Keratinocyte (primary cell): ENCODE measurements at regions not wholly inside any gene's neighbourhood (a gene's known extent, or its start where the extent isn't known, plus 50 kb on each side); places are given as distances from the start of the nearest gene placed in this dataset.

Experiments
- DNase-seq: peaks from one replicate; pipeline ENCODE4 v3.0.0-alpha.2; 2011; ENCODE audit warnings: low read depth, missing footprints, low spot score
- FAIRE-seq: peaks from 2 replicates; lab custom pipeline; 2011; peaks lifted over from hg19 to GRCh38; lab: Jason Lieb, UNC
- H2AFZ ChIP-seq: 2 replicates; pipeline ENCODE4 v1.6.0; 2012; ENCODE audit warnings: low read length, control low read depth, inconsistent platforms; ENCODE audit not compliant: control insufficient read depth
- H3K27ac ChIP-seq: 2 replicates; pipeline ENCODE4 v1.5.1; 2011; ENCODE audit warnings: low read length; ENCODE audit not compliant: control insufficient read depth, insufficient read depth
- H3K27me3 ChIP-seq: 3 replicates; pipeline ENCODE4 v1.6.0; 2011; ENCODE audit warnings: low read length; ENCODE audit not compliant: control insufficient read depth, insufficient read depth; ENCODE audit errors: extremely low read depth
- H3K36me3 ChIP-seq, 2 experiments: 2 replicates in 1 of 2; 3 replicates in 1 of 2; pipeline ENCODE4 v1.5.1; 2011; ENCODE audit warnings: low read length in 2 of 2, mild to moderate bottlenecking in 1 of 2; ENCODE audit not compliant: control insufficient read depth in 2 of 2, insufficient read depth in 2 of 2; ENCODE audit errors: extremely low read depth in 1 of 2
- H3K4me1 ChIP-seq: 3 replicates; pipeline ENCODE4 v1.5.1; 2011; ENCODE audit warnings: low read length; ENCODE audit not compliant: control insufficient read depth, insufficient read depth; ENCODE audit errors: extremely low read depth
- H3K4me2 ChIP-seq: 3 replicates; pipeline ENCODE4 v1.6.0; 2011; ENCODE audit warnings: low read depth, low read length; ENCODE audit not compliant: control insufficient read depth, insufficient read depth; ENCODE audit errors: extremely low read depth
- H3K4me3 ChIP-seq, 3 experiments: fragments of 200-600 bp in 1 of 3; sonication (generic) in 1 of 3; 2 replicates in 2 of 3; 3 replicates in 1 of 3; pipeline ENCODE4 v1.5.1; 2011 to 2016; ENCODE audit warnings: low read length in 3 of 3, mild to moderate bottlenecking in 3 of 3, control low read depth in 2 of 3, inconsistent platforms in 1 of 3, low read depth in 1 of 3, mixed read lengths in 1 of 3, mixed run types in 1 of 3, moderate library complexity in 1 of 3; ENCODE audit not compliant: control insufficient read depth in 2 of 3, insufficient read depth in 2 of 3; ENCODE audit errors: extremely low read depth in 1 of 3
- H3K79me2 ChIP-seq: 2 replicates; pipeline ENCODE4 v1.6.0; 2012; ENCODE audit warnings: low read length; ENCODE audit not compliant: control insufficient read depth, insufficient read depth
- H3K9ac ChIP-seq: 3 replicates; pipeline ENCODE4 v1.6.0; 2011; ENCODE audit warnings: low read length; ENCODE audit not compliant: control insufficient read depth, insufficient read depth; ENCODE audit errors: extremely low read depth
- H3K9me1 ChIP-seq: 3 replicates; pipeline ENCODE4 v1.6.0; 2011; ENCODE audit warnings: low read length; ENCODE audit not compliant: control insufficient read depth, insufficient read depth; ENCODE audit errors: extremely low read depth
- H3K9me3 ChIP-seq: 2 replicates; pipeline ENCODE4 v1.5.1; 2012; ENCODE audit warnings: low read depth, low read length; ENCODE audit not compliant: control insufficient read depth
- H4K20me1 ChIP-seq: 3 replicates; pipeline ENCODE4 v1.6.0; 2011; ENCODE audit warnings: low read length; ENCODE audit not compliant: control insufficient read depth, insufficient read depth; ENCODE audit errors: extremely low read depth
- EZH2 ChIP-seq: IDR thresholded peaks from one replicate; pipeline ENCODE4 v1.6.1; 2012; ENCODE audit warnings: inconsistent platforms, mild to moderate bottlenecking, low read length, moderate library complexity
- dilution Hi-C: fragments of 300-500 bp; cut with MboI; formaldehyde crosslinking; loops from one replicate; pipeline ENCODE4 v1.7.0; 2020; ENCODE audit warnings: low sequenced_read_pairs; ENCODE audit not compliant: extremely low pct_ligation_motif_present
- TF ChIP-seq, protein P1 (sequence below), 3 experiments: IDR thresholded peaks in 1 of 3; conservative IDR thresholded peaks in 1 of 3; optimal IDR thresholded peaks in 1 of 3; 2 replicates in 2 of 3; 3 replicates in 1 of 3; pipeline versions ENCODE3 to v1.5.1; 2011; ENCODE audit warnings: low read length in 3 of 3, mild to moderate bottlenecking in 3 of 3, moderate library complexity in 2 of 3, control low read depth in 1 of 3, inconsistent platforms in 1 of 3; ENCODE audit not compliant: insufficient read depth in 2 of 3; ENCODE audit errors: extremely low read depth in 1 of 3

GRCh38 chr6:66326228-66326627, 619.2 kb upstream of the EYS start:
- H3K27ac ChIP-seq: no peak overlapping the region
- no peaks in the 10 kb centered on the region for H3K4me1 ChIP-seq
- H3K9me1 ChIP-seq: no peaks in the 10 kb centered on the region
- no peak for TF ChIP-seq EZH2
- TF ChIP-seq, protein P1, sequence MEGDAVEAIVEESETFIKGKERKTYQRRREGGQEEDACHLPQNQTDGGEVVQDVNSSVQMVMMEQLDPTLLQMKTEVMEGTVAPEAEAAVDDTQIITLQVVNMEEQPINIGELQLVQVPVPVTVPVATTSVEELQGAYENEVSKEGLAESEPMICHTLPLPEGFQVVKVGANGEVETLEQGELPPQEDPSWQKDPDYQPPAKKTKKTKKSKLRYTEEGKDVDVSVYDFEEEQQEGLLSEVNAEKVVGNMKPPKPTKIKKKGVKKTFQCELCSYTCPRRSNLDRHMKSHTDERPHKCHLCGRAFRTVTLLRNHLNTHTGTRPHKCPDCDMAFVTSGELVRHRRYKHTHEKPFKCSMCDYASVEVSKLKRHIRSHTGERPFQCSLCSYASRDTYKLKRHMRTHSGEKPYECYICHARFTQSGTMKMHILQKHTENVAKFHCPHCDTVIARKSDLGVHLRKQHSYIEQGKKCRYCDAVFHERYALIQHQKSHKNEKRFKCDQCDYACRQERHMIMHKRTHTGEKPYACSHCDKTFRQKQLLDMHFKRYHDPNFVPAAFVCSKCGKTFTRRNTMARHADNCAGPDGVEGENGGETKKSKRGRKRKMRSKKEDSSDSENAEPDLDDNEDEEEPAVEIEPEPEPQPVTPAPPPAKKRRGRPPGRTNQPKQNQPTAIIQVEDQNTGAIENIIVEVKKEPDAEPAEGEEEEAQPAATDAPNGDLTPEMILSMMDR (optimal IDR thresholded peaks at IDR 0.05 in 1 of 3, IDR thresholded peaks at IDR 0.05 in 1 of 3, conservative IDR thresholded peaks at IDR 0.05 in 1 of 3; ENCODE audit: extremely low read depth in 1 of 3, insufficient read depth in 2 of 3, low read length in 3 of 3): no peak
- H3K4me2 ChIP-seq: no peak overlapping the region
- H3K27me3 ChIP-seq: no peaks in the 10 kb centered on the region
- no peaks in the 10 kb centered on the region for H4K20me1 ChIP-seq
- no peaks in the 10 kb centered on the region for H3K36me3 ChIP-seq
- DNase-seq (no peak), FAIRE-seq (no peak)
- H2AFZ ChIP-seq: no peak overlapping the region
- H3K79me2 ChIP-seq: no peaks in the 10 kb centered on the region
- peaks cover 4% of the 10 kb centered on the region for H3K9me3 ChIP-seq
- H3K4me3 ChIP-seq: no peak overlapping the region
- dilution Hi-C loops: no loop called here
- no peak overlapping the region for H3K9ac ChIP-seq

GRCh38 chr6:66321017-66321416, 614.0 kb upstream of the EYS start:
- Histone ChIP-seq H4K20me1 (no peaks in the 10 kb centered on the region), H3K9ac (no peak overlapping the region), H3K4me1 (no peaks in the 10 kb centered on the region), H3K79me2 (no peaks in the 10 kb centered on the region), H3K4me2 (no peak overlapping the region), H3K27me3 (no peaks in the 10 kb centered on the region), H3K4me3 (no peak overlapping the region), H3K9me1 (no peaks in the 10 kb centered on the region), H2AFZ (no peak overlapping the region), H3K36me3 (no peaks in the 10 kb centered on the region), H3K27ac (no peak overlapping the region), H3K9me3 (no peaks in the 10 kb centered on the region)
- no peak for TF ChIP-seq EZH2
- TF ChIP-seq, protein P1 (optimal IDR thresholded peaks at IDR 0.05 in 1 of 3, IDR thresholded peaks at IDR 0.05 in 1 of 3, conservative IDR thresholded peaks at IDR 0.05 in 1 of 3; ENCODE audit: extremely low read depth in 1 of 3, insufficient read depth in 2 of 3, low read length in 3 of 3): no peak
- FAIRE-seq (no peak), DNase-seq (no peak)
- dilution Hi-C loops: no loop called here
